K562 (cell line): ENCODE measurements at regions not wholly inside any gene's neighbourhood (a gene's known extent, or its start where the extent isn't known, plus 50 kb on each side); places are given as distances from the start of the nearest gene placed in this dataset.

Experiments
- ATAC-seq: fragments of 200-7000 bp; cut with Tn5 transposase; 3 replicates; pipeline ENCODE4 v1.9.1; 2020; ENCODE audit warnings: moderate library complexity
- BruUV-seq: library from RNA; stranded (reverse); fragments of 400-500 nt; replicated peaks from 2 replicates; lab custom pipeline; 2021; lab: Mats Ljungman, UMichigan
- CTCF ChIA-PET: fragments of 300-600 bp; formaldehyde crosslinking; extraction: SDS; loops from one replicate; lab custom pipeline; 2021; ENCODE audit warnings: low intra/inter-chr PET ratio; lab: Yijun Ruan, JAX
- POLR2A ChIA-PET: fragments of 300-600, 350-650 bp; sonication (Branson Sonifier 250); formaldehyde crosslinking; extraction: SDS; loops from one replicate; lab custom pipeline; 2021; ENCODE audit warnings: antibody characterized with exemption, inconsistent platforms; lab: Yijun Ruan, JAX
- DNase-seq, 4 experiments: peaks; one replicate each; pipeline versions ENCODE4 v3.0.0 to v3.0.0-alpha.2; 2011 to 2018; ENCODE audit warnings: low spot score in 3 of 4, mixed read lengths in 3 of 4; ENCODE audit errors: extremely low read depth in 1 of 4
- FAIRE-seq: peaks from 2 replicates; lab custom pipeline; 2011; peaks lifted over from hg19 to GRCh38; lab: Jason Lieb, UNC
- H2AFZ ChIP-seq: 2 replicates; pipeline ENCODE4 v1.6.0; 2011; ENCODE audit warnings: low read depth, low read length, control low read depth, inconsistent platforms
- H3K27ac ChIP-seq: fragments of 200-600 bp; 3 replicates; pipeline ENCODE4 v1.8.0; 2011; ENCODE audit warnings: low read depth, mild to moderate bottlenecking, control low read depth, inconsistent platforms, low read length, moderate library complexity, mixed read lengths; ENCODE audit errors: extremely low read depth
- H3K27me3 ChIP-seq, 2 experiments: fragments of 300-600 bp in 1 of 2; 2 replicates in 1 of 2; 3 replicates in 1 of 2; pipeline versions ENCODE4 v1.6.0 to v1.8.0; 2011; ENCODE audit warnings: inconsistent platforms in 2 of 2, low read length in 2 of 2, mild to moderate bottlenecking in 1 of 2, mixed read lengths in 1 of 2, moderate library complexity in 1 of 2; ENCODE audit not compliant: control insufficient read depth in 2 of 2, insufficient read depth in 2 of 2
- H3K36me3 ChIP-seq: fragments of 300-600 bp; 3 replicates; pipeline ENCODE4 v1.8.0; 2011; ENCODE audit warnings: mild to moderate bottlenecking, low read length, inconsistent platforms; ENCODE audit not compliant: control insufficient read depth, insufficient read depth
- H3K4me1 ChIP-seq, 2 experiments: fragments of 200-600 bp in 1 of 2; replicated peaks in 1 of 2; 2 replicates in 1 of 2; 3 replicates in 1 of 2; pipeline versions ENCODE4 v1.5.1 to v1.8.0; 2011; ENCODE audit warnings: inconsistent platforms in 2 of 2, low read length in 2 of 2, mild to moderate bottlenecking in 1 of 2, mixed read lengths in 1 of 2, moderate library complexity in 1 of 2; ENCODE audit not compliant: control insufficient read depth in 2 of 2, insufficient read depth in 2 of 2
- H3K4me2 ChIP-seq: 2 replicates; pipeline ENCODE4 v1.6.1; 2011; ENCODE audit warnings: low read length, control low read depth, inconsistent platforms, mixed read lengths; ENCODE audit not compliant: insufficient read depth
- H3K4me3 ChIP-seq: fragments of 200-600 bp; sonication (generic), shearing (Covaris generic); 2 replicates; pipeline ENCODE4 v1.5.1; 2016; ENCODE audit warnings: control low read depth, inconsistent platforms
- H3K79me2 ChIP-seq: fragments of 200-600 bp; 3 replicates; pipeline ENCODE4 v1.8.0; 2011; ENCODE audit warnings: low read length, inconsistent platforms; ENCODE audit not compliant: control insufficient read depth, insufficient read depth
- H3K9ac ChIP-seq, 2 experiments: 2 replicates each; pipeline versions ENCODE4 v1.6.0 to v1.6.1; 2011; ENCODE audit warnings: low read depth in 2 of 2, low read length in 2 of 2, control low read depth in 1 of 2, inconsistent platforms in 1 of 2, mild to moderate bottlenecking in 1 of 2, mixed read lengths in 1 of 2; ENCODE audit not compliant: insufficient read depth in 1 of 2
- H3K9me1 ChIP-seq: one replicate; pipeline ENCODE4 v1.6.0; 2011; ENCODE audit warnings: inconsistent platforms, mild to moderate bottlenecking, low read length, moderate library complexity; ENCODE audit not compliant: control insufficient read depth, insufficient read depth
- H3K9me3 ChIP-seq: replicated peaks from 2 replicates; pipeline ENCODE4 v1.5.1; 2011; ENCODE audit warnings: low read depth, low read length, inconsistent platforms; ENCODE audit not compliant: control insufficient read depth, insufficient read depth
- H4K20me1 ChIP-seq: replicated peaks from 2 replicates; pipeline ENCODE4 v1.6.1; 2011; ENCODE audit warnings: low read length, inconsistent platforms, mixed read lengths; ENCODE audit not compliant: control insufficient read depth, insufficient read depth
- BRD4 ChIP-seq: fragments of 200-600 bp; sonication (generic); IDR thresholded peaks from 2 replicates; pipeline ENCODE4 v1.6.1; 2017; ENCODE audit warnings: inconsistent platforms
- EP300 ChIP-seq: IDR thresholded peaks from 2 replicates; pipeline ENCODE4 v1.6.1; 2012; ENCODE audit warnings: low read length, improper control_type of control experiment
- LCOR ChIP-seq: sonication (generic); formaldehyde crosslinking; IDR thresholded peaks from 2 replicates; pipeline ENCODE4 v1.8.0; 2022; ENCODE audit warnings: mild to moderate bottlenecking, missing genetic modification reagents
- MEF2D ChIP-seq: conservative IDR thresholded peaks from 2 replicates; pipeline ENCODE4 v1.6.1; 2016; ENCODE audit warnings: low read depth, missing genetic modification characterization, missing compliant biosample characterization
- NFYB ChIP-seq: IDR thresholded peaks from 2 replicates; pipeline ENCODE4 v1.6.1; 2011; ENCODE audit warnings: mild to moderate bottlenecking, moderate library complexity; ENCODE audit not compliant: insufficient read length; ENCODE audit errors: extremely low read depth
- NR0B1 ChIP-seq: fragments of 450-650 bp; IDR thresholded peaks from one replicate; pipeline ENCODE4 v1.6.1; 2018; ENCODE audit warnings: mild to moderate bottlenecking, moderate library complexity; ENCODE audit not compliant: partially characterized antibody
- RREB1 ChIP-seq: fragments of 250-450 bp; sonication (Bioruptor Pico); IDR thresholded peaks from 2 replicates; pipeline ENCODE4 v1.4.0; 2020
- ZNF134 ChIP-seq: fragments of 250-450 bp; sonication (Bioruptor Pico); conservative IDR thresholded peaks from 2 replicates; pipeline ENCODE4 v1.4.0; 2020
- ZNF3 ChIP-seq: fragments of 250-450 bp; sonication (Bioruptor Pico); IDR thresholded peaks from 2 replicates; pipeline ENCODE4 v1.5.0; 2021; ENCODE audit warnings: mild to moderate bottlenecking, moderate library complexity
- ZNF766 ChIP-seq: fragments of 200-800 bp; sonication (Bioruptor generic); conservative IDR thresholded peaks from 2 replicates; pipeline ENCODE4 v1.6.1; 2016; ENCODE audit warnings: missing genetic modification characterization, missing compliant biosample characterization
- WGBS: fragments of 100-300 bp; shearing (Covaris generic); methylation state at CpG from one replicate; pipeline ENCODE4 v1.1.6; 2016; ENCODE audit warnings: low coverage, mixed read lengths; ENCODE audit not compliant: insufficient coverage; ENCODE audit errors: missing lambda C conversion rate; 5-methylcytosine and 5-hydroxymethylcytosine counted together
- in situ Hi-C: fragments of 300-500 bp; cut with MboI; formaldehyde crosslinking; loops from 4 replicates; pipeline ENCODE4 v1.15.0; 2018; ENCODE audit warnings: inconsistent platforms, mixed read lengths
- intact Hi-C: fragments of 100-400 bp; cut with micrococcal nuclease; formaldehyde crosslinking; loops from 2 replicates; pipeline ENCODE4 v1.14.2; 2022
- TF ChIP-seq, protein P1 (sequence below): fragments of 250-450 bp; sonication (Bioruptor Pico); IDR thresholded peaks from 2 replicates; pipeline ENCODE4 v1.6.1; 2021; ENCODE audit warnings: mild to moderate bottlenecking

GRCh38 chr9:94165592-94166235 lies 81.5 kb downstream of the PTPDC1 start:
- Histone ChIP-seq H3K9me3 (no peaks in the 10 kb centered on the region), H3K79me2 (peaks cover 39% of the 10 kb centered on the region), H3K9me1 (no peaks in the 10 kb centered on the region), H3K4me2 (peak overlapping the region; percentile 67; the same call in 1 of the 2 replicates), H3K27ac (peak overlapping the region; percentile 99), H3K9ac (peak overlapping the region; percentile 98), H3K4me1 (peaks cover 7 to 23% of the 10 kb centered on the region in 2 experiments; a peak in 4 of 5 replicates), H3K4me3 (peak overlapping the region; percentile 68), H2AFZ (peak overlapping the region; percentile 78), H4K20me1 (peaks cover 22% of the 10 kb centered on the region), H3K27me3 (no peaks in the 10 kb centered on the region), H3K36me3 (peaks cover 36% of the 10 kb centered on the region; the same call in 2 of the 3 replicates)
- in situ Hi-C loops (no loop called here), intact Hi-C loops (loop anchor here (2.0 to 5.0 kb wide), 5 partner anchors 47 to 153 kb away; partner anchors contain the start of gene PTPDC1)
- ATAC-seq (peak; percentile 93), DNase-seq (peak; percentile 95 to 99 (median 98)), FAIRE-seq (peak; percentile 97)
- no TSS peak for BruUV-seq
- WGBS = 3% methylated on average over 44 of the region's 49 CpGs
- POLR2A ChIA-PET = interaction anchor here (0.6 to 1.6 kb wide), 11 partner anchors 9 to 152 kb away, joined by 3 to 9 read pairs (median 3); no protein-coding TSS in a partner anchor
- CTCF ChIA-PET = no interaction called here
- TF ChIP-seq ZNF134 (CRISPR knock-in tag) (no peak), ZNF766 (no peak), NR0B1 (no peak), NFYB (peak; percentile 85), ZNF3 (peak; percentile 21; the same call in 1 of the 2 replicates), MEF2D (tag) (0 out of 2 replicates have a peak, but pooled peaks have one; percentile 50), RREB1 (no peak), BRD4 (no peak), LCOR (0 out of 2 replicates have a peak, but pooled peaks have one; percentile 62), EP300 (no peak)
- TF ChIP-seq, protein P1, sequence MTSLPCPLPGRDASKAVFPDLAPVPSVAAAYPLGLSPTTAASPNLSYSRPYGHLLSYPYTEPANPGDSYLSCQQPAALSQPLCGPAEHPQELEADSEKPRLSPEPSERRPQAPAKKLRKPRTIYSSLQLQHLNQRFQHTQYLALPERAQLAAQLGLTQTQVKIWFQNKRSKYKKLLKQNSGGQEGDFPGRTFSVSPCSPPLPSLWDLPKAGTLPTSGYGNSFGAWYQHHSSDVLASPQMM (CRISPR knock-in tag) = no peak
